Astrocyte of the spinal cord (primary cell): ENCODE measurements at regions not wholly inside any gene's neighbourhood (a gene's known extent, or its start where the extent isn't known, plus 50 kb on each side); places are given as distances from the start of the nearest gene placed in this dataset.

Source experiments
- DNase-seq: peaks from one replicate; pipeline ENCODE4 v3.0.0; 2011; ENCODE audit warnings: low read depth, low spot score
- H3K4me3 ChIP-seq: 2 replicates; pipeline ENCODE4 v1.5.1; 2011; ENCODE audit warnings: low read depth, mild to moderate bottlenecking, low read length, moderate library complexity
- CTCF ChIP-seq: IDR thresholded peaks from 2 replicates; pipeline ENCODE4 v1.5.1; 2012; ENCODE audit warnings: low read depth, mild to moderate bottlenecking, low read length, inconsistent platforms
- in situ Hi-C: cut with HindIII; loops from 2 replicates; pipeline ENCODE4 v1.10.0; 2017; ENCODE audit warnings: low sequenced_read_pairs

- in situ Hi-C loops, result no loop called here
- TF ChIP-seq CTCF, result no peak
- DNase-seq, result no peak
- H3K4me3 ChIP-seq, result no peak overlapping the region
These were observed 143.8 kb downstream of the PALM2AKAP2 start for GRCh38 chr9:109923806-109924205.

GRCh38 chr9:109925799-109926198, 145.8 kb downstream of the PALM2AKAP2 start:
- in situ Hi-C loops, result no loop called here
- no peak for DNase-seq
- no peak for TF ChIP-seq CTCF
- no peak overlapping the region for H3K4me3 ChIP-seq

GRCh38 chr9:109926421-109926869, 146.4 kb downstream of the PALM2AKAP2 start:
- no peak for DNase-seq
- TF ChIP-seq CTCF, result no peak
- H3K4me3 ChIP-seq, result no peak overlapping the region
- in situ Hi-C loops, result no loop called here

- TF ChIP-seq CTCF, result no peak
- DNase-seq, result no peak
- in situ Hi-C loops, result no loop called here
- H3K4me3 ChIP-seq, result no peak overlapping the region
These were observed 151.6 kb downstream of the PALM2AKAP2 start for GRCh38 chr9:109931623-109932022.

- DNase-seq, result no peak
- no peak for TF ChIP-seq CTCF
- no peak overlapping the region for H3K4me3 ChIP-seq
- in situ Hi-C loops, result no loop called here
These were observed 154.3 kb downstream of the PALM2AKAP2 start for GRCh38 chr9:109934136-109934856.

GRCh38 chr9:109934857-109935215, 154.8 kb downstream of the PALM2AKAP2 start:
- DNase-seq, result peak; percentile 47
- in situ Hi-C loops, result no loop called here
- H3K4me3 ChIP-seq, result no peak overlapping the region
- TF ChIP-seq CTCF, result no peak
